ENCODE measurements at regions not wholly inside any gene's neighbourhood (a gene's known extent, or its start where the extent isn't known, plus 50 kb on each side); places are given as distances from the start of the nearest gene placed in this dataset.

DNA sequence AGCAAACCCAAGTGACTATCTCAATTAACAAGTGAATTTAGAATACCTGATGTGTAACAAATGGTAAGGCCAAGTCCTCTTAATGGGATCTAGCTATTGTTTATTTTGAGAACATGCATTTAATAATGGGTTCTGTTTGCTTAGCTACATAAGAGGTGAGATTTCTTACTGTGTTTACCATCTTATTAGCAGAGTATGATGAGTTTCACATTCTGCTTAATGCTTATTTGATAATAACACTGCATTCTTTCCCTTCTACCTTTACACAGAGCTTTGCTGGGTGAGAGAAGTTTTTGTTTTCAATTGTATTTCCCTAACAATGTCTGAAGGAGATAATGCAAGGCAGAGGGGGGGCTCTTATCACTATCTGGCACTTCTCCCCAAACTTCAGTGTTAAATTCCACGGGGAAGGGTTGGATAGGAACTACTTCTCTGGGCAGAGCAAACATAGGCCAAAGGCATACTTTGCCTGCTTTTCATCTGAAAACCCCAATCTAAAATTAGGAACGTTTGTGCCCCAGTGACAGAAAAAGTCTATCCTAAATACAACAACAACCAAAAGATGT lies 129.0 kb upstream of the ATXN7L3B start:
- no peak for DNase-seq

DNA sequence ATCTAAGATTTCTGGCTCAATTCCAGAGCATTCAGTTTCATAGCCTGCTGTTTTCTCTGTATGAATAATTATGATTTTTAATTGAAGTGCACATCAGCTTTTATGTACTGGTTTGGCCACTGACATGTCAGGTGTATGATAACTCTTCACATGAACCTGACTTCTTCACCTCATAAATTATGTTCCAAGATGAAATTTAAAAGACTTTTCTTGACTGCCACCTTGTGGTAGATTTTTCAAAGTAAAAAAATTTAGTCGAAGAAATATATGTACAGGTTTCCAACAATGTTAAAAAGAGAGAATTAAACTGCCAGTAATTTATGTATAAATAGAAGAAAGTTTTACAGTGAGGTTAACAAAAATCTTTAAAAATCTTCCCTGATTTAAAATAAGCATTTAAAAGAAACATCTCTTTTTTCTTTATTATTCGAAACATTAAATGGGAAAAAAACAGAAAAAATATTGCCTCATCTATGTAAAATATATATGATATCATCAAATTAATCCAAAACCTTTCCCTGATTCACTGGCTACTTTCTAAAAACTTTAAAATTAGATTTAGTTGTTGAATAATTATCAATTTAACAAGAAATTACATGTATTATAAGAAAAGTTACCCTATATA lies 124.9 kb upstream of the ATXN7L3B start:
- DNase-seq, result no peak

DNA sequence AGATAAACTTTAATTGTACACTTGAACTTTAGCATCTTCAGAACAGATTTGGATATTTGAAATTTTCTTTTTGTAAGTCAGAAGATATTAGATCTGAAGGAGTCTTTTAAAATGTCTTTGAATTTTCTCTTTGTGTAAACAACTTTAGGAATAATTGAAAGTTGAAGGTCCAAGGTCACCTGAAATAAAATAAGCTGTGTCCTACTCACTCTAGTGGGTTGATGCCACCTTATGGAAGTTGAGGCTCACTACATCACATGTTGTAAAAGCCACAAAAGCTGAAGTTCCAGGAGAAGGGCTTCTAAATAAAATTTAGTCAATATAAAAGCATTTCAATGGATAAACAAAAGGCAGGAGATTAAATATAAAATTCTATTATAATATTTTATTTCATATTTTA lies 122.0 kb upstream of the ATXN7L3B start:
- DNase-seq, result peak; percentile 4

GRCh38 chr12:74418573-74418972 lies 119.1 kb upstream of the ATXN7L3B start:
- no peak for DNase-seq

GRCh38 chr12:74424778-74425177 lies 112.9 kb upstream of the ATXN7L3B start:
- DNase-seq, result no peak

GRCh38 chr12:74426091-74426490 lies 111.5 kb upstream of the ATXN7L3B start:
- DNase-seq, result no peak

DNA sequence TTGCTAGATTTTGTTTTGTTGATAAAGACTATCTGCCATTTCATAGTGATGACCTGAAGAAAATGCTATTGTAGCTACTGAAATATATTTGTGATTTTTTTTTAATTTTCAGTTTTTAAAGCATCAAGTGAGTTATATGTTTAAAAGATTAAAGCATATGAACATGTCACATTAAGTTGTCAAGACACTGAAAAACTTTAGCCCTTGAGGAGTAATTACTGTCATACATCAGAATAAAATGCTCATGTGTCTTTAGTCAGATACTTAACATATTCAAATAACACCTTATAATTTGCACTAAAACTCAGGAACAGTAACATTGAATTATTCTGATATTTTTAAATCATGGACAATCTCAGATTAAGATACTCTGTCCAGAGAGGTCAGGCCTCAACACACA lies 108.1 kb upstream of the ATXN7L3B start:
- no peak for DNase-seq

GRCh38 chr12:74431801-74432200 lies 105.8 kb upstream of the ATXN7L3B start:
- DNase-seq, result no peak

DNA sequence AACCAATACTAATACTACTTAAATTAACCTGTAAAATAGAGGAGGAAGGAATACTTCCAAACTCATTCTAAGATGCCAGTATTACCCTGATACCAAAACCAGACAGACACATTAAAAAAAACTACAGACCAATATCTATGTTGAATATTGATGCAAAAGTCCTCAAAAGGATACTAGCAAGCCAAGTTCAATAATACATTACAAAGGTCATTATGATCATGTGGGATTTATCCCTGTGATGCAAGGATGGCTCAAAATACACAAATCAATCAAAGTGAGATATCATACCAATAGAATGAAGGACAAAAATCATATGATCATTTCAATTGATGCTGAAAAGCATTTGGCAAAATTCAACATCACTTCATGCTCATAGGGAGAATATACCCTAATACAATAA lies 97.2 kb upstream of the ATXN7L3B start:
- no peak for DNase-seq

- DNase-seq, result no peak
Measured at GRCh38 chr12:74441872-74442271, 95.8 kb upstream of the ATXN7L3B start.

DNA sequence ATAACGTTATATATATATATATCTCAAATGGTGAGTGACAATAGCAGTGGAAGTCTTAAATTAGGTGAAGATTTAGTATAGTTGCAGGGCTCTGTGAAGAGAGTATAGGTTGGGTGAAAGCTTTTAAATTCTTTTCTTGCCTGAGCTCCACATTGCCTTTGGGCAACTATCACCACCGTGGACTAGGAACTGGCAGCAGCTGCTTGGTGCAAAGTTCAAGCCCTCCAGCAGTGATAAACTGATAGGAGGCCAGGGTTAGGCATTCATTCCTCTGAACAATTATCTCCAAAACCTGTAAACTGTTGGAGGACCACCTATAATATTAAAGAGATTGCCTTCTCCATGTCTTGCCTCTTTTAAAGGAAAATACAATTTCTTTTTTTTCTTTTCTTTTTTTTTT lies 91.2 kb upstream of the ATXN7L3B start:
- no peak for DNase-seq

DNA sequence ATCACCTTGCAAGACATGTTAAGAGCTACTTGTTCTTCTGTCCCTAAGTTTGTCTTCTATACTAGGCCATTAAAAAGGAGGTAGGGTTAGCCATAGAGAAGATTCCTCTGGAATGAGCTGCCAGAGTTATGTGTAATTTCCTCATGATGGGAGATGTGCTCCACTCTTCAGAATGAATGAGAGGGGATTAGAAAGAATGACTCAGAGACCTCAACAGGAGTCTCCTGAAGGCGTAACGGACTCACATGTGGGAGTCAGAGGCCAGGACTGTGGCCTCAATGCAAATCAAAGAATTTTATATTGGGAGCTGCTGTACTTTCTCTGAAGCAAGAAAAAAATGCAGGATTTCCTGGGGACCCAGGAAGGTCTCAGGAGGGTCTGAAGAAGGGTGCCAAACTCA lies 87.8 kb upstream of the ATXN7L3B start:
- no peak for DNase-seq

GRCh38 chr12:74454109-74454508 lies 83.5 kb upstream of the ATXN7L3B start:
- DNase-seq, result no peak

DNA sequence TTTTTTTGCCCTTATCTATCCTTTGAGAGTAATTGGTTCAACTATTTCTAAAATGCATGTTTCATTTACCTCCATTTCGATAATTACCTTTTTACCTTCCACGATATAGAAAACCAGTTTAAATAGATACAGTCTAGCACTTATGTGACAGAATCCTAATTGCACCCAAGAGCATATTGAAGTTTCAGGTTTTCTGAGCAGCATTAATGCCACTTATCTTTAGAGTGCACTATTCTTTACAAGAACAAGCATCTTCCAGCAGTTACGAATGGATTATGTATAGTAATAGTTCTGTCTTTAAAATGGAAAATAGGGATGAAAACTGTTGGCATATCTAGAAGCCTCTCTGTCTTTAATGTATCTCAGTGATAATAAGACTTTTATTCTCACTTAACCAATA lies 82.2 kb upstream of the ATXN7L3B start:
- no peak for DNase-seq

- DNase-seq, result no peak
Measured at GRCh38 chr12:74456431-74456830, 81.2 kb upstream of the ATXN7L3B start.

DNA sequence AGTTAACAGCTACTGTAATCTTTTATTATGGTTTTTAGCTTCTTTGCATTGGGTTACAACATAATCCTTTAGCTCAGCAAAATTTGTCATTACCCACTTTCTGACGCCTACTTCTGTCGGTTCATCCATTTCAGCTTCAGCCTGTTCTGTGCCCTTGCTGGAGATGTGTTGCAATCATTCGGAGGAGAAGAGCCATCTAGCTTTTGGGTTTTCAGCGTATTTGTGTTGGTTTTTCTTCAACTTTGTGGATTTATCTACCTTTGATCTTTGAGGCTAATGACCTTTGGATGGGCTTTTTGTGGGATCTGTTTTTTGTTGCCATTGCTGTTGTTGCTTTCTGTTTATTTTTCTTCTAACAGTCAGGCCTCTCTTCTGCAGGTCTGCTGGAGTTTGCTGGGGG lies 69.2 kb upstream of the ATXN7L3B start:
- no peak for DNase-seq

DNA sequence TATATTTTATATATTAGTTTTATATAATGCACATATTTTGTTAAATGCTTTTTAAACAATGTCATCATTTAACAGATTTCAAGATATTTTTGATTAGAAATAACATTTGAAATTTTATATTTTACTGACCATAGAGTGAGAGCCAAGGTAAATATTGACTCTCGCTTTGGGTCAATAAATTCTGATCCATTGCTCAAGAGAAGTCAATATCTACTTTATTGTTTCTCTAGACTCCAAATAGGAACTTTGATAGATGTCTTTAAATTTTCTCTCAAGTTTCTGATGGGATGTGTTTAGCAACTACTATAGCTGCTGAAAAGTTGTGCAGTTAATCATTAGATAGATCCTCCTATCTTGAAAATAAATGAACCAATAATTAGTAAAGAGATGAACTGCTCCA lies 61.4 kb upstream of the ATXN7L3B start:
- DNase-seq, result no peak

DNA sequence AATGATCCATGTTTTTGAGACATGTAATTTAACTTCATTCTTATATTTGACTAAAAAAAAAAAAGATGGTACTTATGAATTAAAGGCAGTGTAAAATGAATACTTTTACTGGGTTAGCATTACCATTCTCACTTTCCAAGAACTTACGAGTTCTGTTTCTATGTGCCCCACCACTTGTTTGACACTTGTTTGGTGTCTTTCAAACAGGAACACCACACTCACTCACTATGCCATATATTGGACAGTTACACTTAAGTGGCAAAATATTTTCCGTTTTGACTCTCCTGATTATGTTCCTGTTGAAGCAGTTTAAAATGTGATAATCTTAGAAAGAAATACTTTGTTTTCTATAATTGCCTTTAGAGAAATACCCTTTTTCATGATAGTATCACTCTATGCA lies 56.6 kb upstream of the ATXN7L3B start:
- DNase-seq, result no peak

DNA sequence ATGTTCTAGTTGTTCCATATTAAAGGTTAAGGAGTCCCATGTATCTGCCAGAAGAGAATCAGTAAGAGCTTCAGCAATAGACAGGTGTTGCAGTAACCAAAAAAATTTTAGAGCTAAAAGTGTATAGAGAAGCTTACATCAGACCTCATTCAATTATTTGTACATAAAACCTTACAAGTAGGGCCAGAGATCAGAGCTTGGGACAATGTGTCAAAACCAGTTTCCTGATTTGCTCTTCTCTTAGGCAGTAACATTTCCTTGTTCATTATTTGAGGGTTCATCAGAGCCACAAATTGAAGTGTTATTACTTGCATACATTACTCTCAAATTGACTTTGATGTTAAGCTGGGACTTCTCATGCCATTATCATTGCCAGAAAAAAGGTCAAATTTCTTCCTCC lies 55.5 kb upstream of the ATXN7L3B start:
- no peak for DNase-seq

DNA sequence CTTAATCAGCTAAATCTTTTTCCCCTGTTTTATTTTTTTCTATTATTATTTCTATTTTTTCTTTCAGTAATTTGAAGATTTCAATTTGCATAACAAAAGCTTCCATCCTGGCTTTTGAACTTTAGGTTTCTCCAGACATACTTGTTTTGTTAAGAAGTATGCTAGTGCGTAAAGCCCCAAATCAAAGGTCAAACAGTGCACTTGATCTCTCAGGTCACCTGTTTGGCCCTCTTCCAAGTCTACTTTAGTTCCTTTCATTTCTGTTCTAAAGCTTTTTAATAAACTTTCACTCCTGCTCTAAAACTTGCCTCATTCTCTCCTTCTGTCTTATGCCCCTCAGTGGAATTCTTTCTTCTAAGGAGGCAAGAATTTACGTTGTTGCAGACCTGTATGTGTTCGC lies 54.6 kb upstream of the ATXN7L3B start:
- no peak for DNase-seq
